PC-3 (cell line): ENCODE measurements at regions not wholly inside any gene's neighbourhood (a gene's known extent, or its start where the extent isn't known, plus 50 kb on each side); places are given as distances from the start of the nearest gene placed in this dataset.

Experiments
- EZH2 ChIP-seq: fragments of 300-600 bp; sonication (generic); IDR thresholded peaks from one replicate; pipeline ENCODE4 v1.6.1; 2017; ENCODE audit warnings: antibody characterized with exemption, mild to moderate bottlenecking, low read length; ENCODE audit not compliant: unreplicated experiment
- EZH2phosphoT487 ChIP-seq: fragments of 300-600 bp; sonication (generic); IDR thresholded peaks from 2 replicates; pipeline ENCODE4 v1.6.1; 2018; ENCODE audit warnings: mild to moderate bottlenecking, antibody characterized with exemption, low read length, borderline replicate concordance
- TF ChIP-seq, protein P1 (sequence below): fragments of 300-600 bp; sonication (generic); conservative IDR thresholded peaks from 2 replicates; pipeline ENCODE4 v1.5.1; 2017; ENCODE audit warnings: antibody characterized with exemption, low read depth, mild to moderate bottlenecking, low read length

DNA sequence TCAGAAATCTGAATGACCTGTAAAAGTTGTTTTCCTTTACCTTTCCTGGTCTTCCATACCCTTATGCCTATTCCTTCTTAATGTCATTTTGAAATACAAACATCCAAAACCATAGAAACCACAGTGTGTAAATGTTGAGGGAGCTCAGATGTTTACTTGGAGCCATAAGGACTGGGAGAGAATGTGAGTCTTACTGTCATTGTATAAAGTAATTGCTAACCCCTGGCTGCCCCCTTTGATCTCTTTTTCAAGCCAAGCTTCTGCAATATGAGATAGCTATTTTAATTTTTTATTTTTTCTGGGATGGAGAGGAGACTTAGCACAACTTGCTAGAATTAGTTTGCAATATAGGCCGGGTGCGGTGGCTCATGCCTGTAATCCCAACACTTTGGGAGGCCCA, 124.4 kb upstream of the AKIRIN2 start:
- TF ChIP-seq, protein P1, sequence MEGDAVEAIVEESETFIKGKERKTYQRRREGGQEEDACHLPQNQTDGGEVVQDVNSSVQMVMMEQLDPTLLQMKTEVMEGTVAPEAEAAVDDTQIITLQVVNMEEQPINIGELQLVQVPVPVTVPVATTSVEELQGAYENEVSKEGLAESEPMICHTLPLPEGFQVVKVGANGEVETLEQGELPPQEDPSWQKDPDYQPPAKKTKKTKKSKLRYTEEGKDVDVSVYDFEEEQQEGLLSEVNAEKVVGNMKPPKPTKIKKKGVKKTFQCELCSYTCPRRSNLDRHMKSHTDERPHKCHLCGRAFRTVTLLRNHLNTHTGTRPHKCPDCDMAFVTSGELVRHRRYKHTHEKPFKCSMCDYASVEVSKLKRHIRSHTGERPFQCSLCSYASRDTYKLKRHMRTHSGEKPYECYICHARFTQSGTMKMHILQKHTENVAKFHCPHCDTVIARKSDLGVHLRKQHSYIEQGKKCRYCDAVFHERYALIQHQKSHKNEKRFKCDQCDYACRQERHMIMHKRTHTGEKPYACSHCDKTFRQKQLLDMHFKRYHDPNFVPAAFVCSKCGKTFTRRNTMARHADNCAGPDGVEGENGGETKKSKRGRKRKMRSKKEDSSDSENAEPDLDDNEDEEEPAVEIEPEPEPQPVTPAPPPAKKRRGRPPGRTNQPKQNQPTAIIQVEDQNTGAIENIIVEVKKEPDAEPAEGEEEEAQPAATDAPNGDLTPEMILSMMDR, result no peak
- TF ChIP-seq EZH2phosphoT487 (no peak), EZH2 (no peak)
